HG03571 (cell line): ENCODE measurements at regions not wholly inside any gene's neighbourhood (a gene's known extent, or its start where the extent isn't known, plus 50 kb on each side); places are given as distances from the start of the nearest gene placed in this dataset.
"Not testable (repeated sequence)": the region's sequence is repeated elsewhere in the genome, so short reads cannot be mapped to it uniquely, and the experiment has no call there.

ENCODE experiments used
- ATAC-seq: cut with Tn5 transposase; IDR thresholded peaks from one replicate; pipeline ENCODE4 v1.9.1; 2021; ENCODE audit not compliant: unreplicated experiment

GRCh38 chr14:46444666-46445065 is 206.9 kb downstream of the RPL10L start:
- no peak for ATAC-seq

GRCh38 chr14:46433381-46433780 is 218.2 kb downstream of the RPL10L start:
- no peak for ATAC-seq

GRCh38 chr14:46432516-46432915 is 219.1 kb downstream of the RPL10L start:
- ATAC-seq: no peak

- ATAC-seq: no peak
Measured at GRCh38 chr14:46417066-46417465, 234.5 kb downstream of the RPL10L start.

GRCh38 chr14:46404865-46405811 is 246.4 kb downstream of the RPL10L start:
- no peak for ATAC-seq

GRCh38 chr14:46402001-46402690 is 249.4 kb downstream of the RPL10L start:
- not testable (repeated sequence) for ATAC-seq

- ATAC-seq: no peak
Measured at GRCh38 chr14:46401066-46401465, 250.5 kb downstream of the RPL10L start.

- ATAC-seq: no peak
Measured at GRCh38 chr14:46399049-46399448, 252.5 kb downstream of the RPL10L start.

- no peak for ATAC-seq
Measured at GRCh38 chr14:46384611-46385010, 267.0 kb downstream of the RPL10L start.

- ATAC-seq: no peak
Measured at GRCh38 chr14:46381674-46382073, 269.9 kb downstream of the RPL10L start.

- no peak for ATAC-seq
Measured at GRCh38 chr14:46378248-46378647, 273.3 kb downstream of the RPL10L start.

GRCh38 chr14:46377305-46377704 is 274.3 kb downstream of the RPL10L start:
- no peak for ATAC-seq

- no peak for ATAC-seq
Measured at GRCh38 chr14:46369391-46369790, 282.2 kb downstream of the RPL10L start.

GRCh38 chr14:46368275-46368674 is 283.3 kb downstream of the RPL10L start:
- ATAC-seq: no peak

GRCh38 chr14:46352844-46353243 is 298.7 kb downstream of the RPL10L start:
- ATAC-seq: no peak

- no peak for ATAC-seq
Measured at GRCh38 chr14:46344327-46344937, 307.1 kb downstream of the RPL10L start.

- ATAC-seq: no peak
Measured at GRCh38 chr14:46325777-46326176, 325.8 kb downstream of the RPL10L start.

- no peak for ATAC-seq
Measured at GRCh38 chr14:46325157-46325556, 326.4 kb downstream of the RPL10L start.

GRCh38 chr14:46323404-46323762 is 328.2 kb downstream of the RPL10L start:
- no peak for ATAC-seq

GRCh38 chr14:46322730-46323403 is 328.7 kb downstream of the RPL10L start:
- no peak for ATAC-seq

- ATAC-seq: no peak
Measured at GRCh38 chr14:46322076-46322475, 329.5 kb downstream of the RPL10L start.
